ENCODE measurements at regions not wholly inside any gene's neighbourhood (a gene's known extent, or its start where the extent isn't known, plus 50 kb on each side); places are given as distances from the start of the nearest gene placed in this dataset.

GRCh38 chr1:5577255-5578040, 414.8 kb downstream of the NPHP4 start (continued):
- no peak for TF ChIP-seq NKRF (conservative IDR thresholded peaks at IDR 0.05)
- TF ChIP-seq MTA3 (IDR thresholded peaks at IDR 0.05; ENCODE audit: borderline replicate concordance, low read length) = no peak

- FAIRE-seq (no peak), DNase-seq (ENCODE audit: low read depth, low spot score) (no peak), ATAC-seq (no peak)
- Histone ChIP-seq H3K4me1 (ENCODE audit: control insufficient read depth, insufficient read depth, low read length) (no peaks in the 10 kb centered on the region), H3K9ac (ENCODE audit: control insufficient read depth, insufficient read depth, low read length) (no peak overlapping the region), H3K9me3 (replicated peaks; ENCODE audit: control insufficient read depth, insufficient read depth, low read length) (no peaks in the 10 kb centered on the region), H3K27me3 (replicated peaks in 1 of 2; ENCODE audit: control insufficient read depth in 2 of 2, insufficient read depth in 2 of 2, low read length in 1 of 2) (no peaks in the 10 kb centered on the region), H3K4me2 (ENCODE audit: control insufficient read depth, insufficient read depth) (no peak overlapping the region), H3K36me3 (ENCODE audit: control insufficient read depth in 2 of 2, insufficient read depth in 2 of 2, low read length in 1 of 2) (no peaks in the 10 kb centered on the region), H3K79me2 (ENCODE audit: control insufficient read depth, insufficient read depth, low read length) (no peaks in the 10 kb centered on the region), H3K4me3 (no peak overlapping the region), H2AFZ (ENCODE audit: control insufficient read depth, low read depth, low read length) (no peak overlapping the region), H3K27ac (ENCODE audit: control insufficient read depth, insufficient read depth) (no peak overlapping the region), H4K20me1 (ENCODE audit: control insufficient read depth, insufficient read depth) (no peaks in the 10 kb centered on the region)
- intact Hi-C loops (cut with micrococcal nuclease; ENCODE audit: unreplicated experiment) = no loop called here
- WGBS (ENCODE audit: insufficient coverage, insufficient replicate concordance, low lambda C conversion rate, missing lambda C conversion rate) = 3% methylated on average over 5 of the region's 5 CpGs
- no peak for TF ChIP-seq NKRF (conservative IDR thresholded peaks at IDR 0.05)
- TF ChIP-seq BCL11A (IDR thresholded peaks at IDR 0.05; ENCODE audit: low read depth, low read length) = no peak
- TF ChIP-seq SP1 (IDR thresholded peaks at IDR 0.05; ENCODE audit: low read depth, low read length) = no peak
- no peak for TF ChIP-seq HDGF (IDR thresholded peaks at IDR 0.05)
- TF ChIP-seq EGR1 (IDR thresholded peaks at IDR 0.05; ENCODE audit: borderline replicate concordance in 1 of 2, low read depth in 2 of 2, low read length in 2 of 2) = no peak
- no peak for TF ChIP-seq KAT2A (conservative IDR thresholded peaks at IDR 0.05; ENCODE audit: control insufficient read depth, low read depth, low read length)
- no peak for TF ChIP-seq ZNF592 (IDR thresholded peaks at IDR 0.05)
- TF ChIP-seq GABPA (IDR thresholded peaks at IDR 0.05; ENCODE audit: low read depth) = no peak
- in situ Hi-C loops (cut with MboI) = no loop called here
- BruUV-seq (replicated peaks) = no TSS peak
- SMC1A ChIA-PET (ENCODE audit: uncharacterized antibody, unreplicated experiment) = no interaction called here
- POLR2A ChIA-PET = no interaction called here
- RAD21 ChIA-PET (ENCODE audit: unreplicated experiment) = no interaction called here
- CTCF ChIA-PET = no interaction called here
Measured at GRCh38 chr1:5576673-5577065, 415.6 kb downstream of the NPHP4 start.
